ENCODE measurements at regions not wholly inside any gene's neighbourhood (a gene's known extent, or its start where the extent isn't known, plus 50 kb on each side); places are given as distances from the start of the nearest gene placed in this dataset.

GRCh38 chr3:15982243-15982642, 184.5 kb upstream of the ANKRD28 start:
- TF ChIP-seq CTCF (IDR thresholded peaks at IDR 0.05) (no peak), POLR2A (IDR thresholded peaks at IDR 0.05) (no peak)

Measured in lower leg skin (tissue), 3 donors.